ENCODE measurements at regions not wholly inside any gene's neighbourhood (a gene's known extent, or its start where the extent isn't known, plus 50 kb on each side); places are given as distances from the start of the nearest gene placed in this dataset.

- H3K9me3 ChIP-seq (ENCODE audit: control insufficient read depth, low read length): no peaks in the 10 kb centered on the region
- peak overlapping the region; percentile 45 for H3K4me3 ChIP-seq (ENCODE audit: low read length)
- DNase-seq (ENCODE audit: low read depth): peak; percentile 62
- H3K27me3 ChIP-seq (replicated peaks; ENCODE audit: control insufficient read depth, insufficient read depth, low read length): no peaks in the 10 kb centered on the region
- H3K36me3 ChIP-seq (ENCODE audit: control insufficient read depth, insufficient read depth, low read length, severe bottlenecking): no peaks in the 10 kb centered on the region
- peaks cover 11% of the 10 kb centered on the region for H3K4me1 ChIP-seq (ENCODE audit: control insufficient read depth, insufficient read depth, low read length)
- H3K9ac ChIP-seq (ENCODE audit: low read length): no peak overlapping the region
These were observed 582.4 kb upstream of the FZD8 start for GRCh38 chr10:36224431-36224985.

GRCh38 chr10:36221101-36221500 lies 579.0 kb upstream of the FZD8 start:
- no peak for DNase-seq (ENCODE audit: low read depth)
- Histone ChIP-seq H3K4me3 (ENCODE audit: low read length) (no peak overlapping the region), H3K36me3 (ENCODE audit: control insufficient read depth, insufficient read depth, low read length, severe bottlenecking) (no peaks in the 10 kb centered on the region), H3K27me3 (replicated peaks; ENCODE audit: control insufficient read depth, insufficient read depth, low read length) (no peaks in the 10 kb centered on the region), H3K9me3 (ENCODE audit: control insufficient read depth, low read length) (no peaks in the 10 kb centered on the region), H3K9ac (ENCODE audit: low read length) (no peak overlapping the region), H3K4me1 (ENCODE audit: control insufficient read depth, insufficient read depth, low read length) (peaks cover 11% of the 10 kb centered on the region)

GRCh38 chr10:36220151-36220550 lies 578.1 kb upstream of the FZD8 start:
- DNase-seq (ENCODE audit: low read depth): no peak
- H3K9me3 ChIP-seq (ENCODE audit: control insufficient read depth, low read length): no peaks in the 10 kb centered on the region
- no peak overlapping the region for H3K4me3 ChIP-seq (ENCODE audit: low read length)
- no peaks in the 10 kb centered on the region for H3K27me3 ChIP-seq (replicated peaks; ENCODE audit: control insufficient read depth, insufficient read depth, low read length)
- no peaks in the 10 kb centered on the region for H3K36me3 ChIP-seq (ENCODE audit: control insufficient read depth, insufficient read depth, low read length, severe bottlenecking)
- peaks cover 9% of the 10 kb centered on the region for H3K4me1 ChIP-seq (ENCODE audit: control insufficient read depth, insufficient read depth, low read length)
- H3K9ac ChIP-seq (ENCODE audit: low read length): no peak overlapping the region

GRCh38 chr10:36211856-36212255 lies 569.8 kb upstream of the FZD8 start:
- no peaks in the 10 kb centered on the region for H3K4me1 ChIP-seq (ENCODE audit: control insufficient read depth, insufficient read depth, low read length)
- no peaks in the 10 kb centered on the region for H3K9me3 ChIP-seq (ENCODE audit: control insufficient read depth, low read length)
- no peak for DNase-seq (ENCODE audit: low read depth)
- H3K27me3 ChIP-seq (replicated peaks; ENCODE audit: control insufficient read depth, insufficient read depth, low read length): no peaks in the 10 kb centered on the region
- no peak overlapping the region for H3K4me3 ChIP-seq (ENCODE audit: low read length)
- H3K9ac ChIP-seq (ENCODE audit: low read length): no peak overlapping the region
- H3K36me3 ChIP-seq (ENCODE audit: control insufficient read depth, insufficient read depth, low read length, severe bottlenecking): no peaks in the 10 kb centered on the region

GRCh38 chr10:36209480-36209879 lies 567.4 kb upstream of the FZD8 start:
- no peaks in the 10 kb centered on the region for H3K36me3 ChIP-seq (ENCODE audit: control insufficient read depth, insufficient read depth, low read length, severe bottlenecking)
- H3K9me3 ChIP-seq (ENCODE audit: control insufficient read depth, low read length): no peaks in the 10 kb centered on the region
- DNase-seq (ENCODE audit: low read depth): no peak

GRCh38 chr10:36202881-36203280 lies 560.8 kb upstream of the FZD8 start:
- Histone ChIP-seq H3K4me1 (ENCODE audit: control insufficient read depth, insufficient read depth, low read length) (peaks cover 8% of the 10 kb centered on the region), H3K9ac (ENCODE audit: low read length) (no peak overlapping the region), H3K4me3 (ENCODE audit: low read length) (no peak overlapping the region), H3K36me3 (ENCODE audit: control insufficient read depth, insufficient read depth, low read length, severe bottlenecking) (no peaks in the 10 kb centered on the region), H3K9me3 (ENCODE audit: control insufficient read depth, low read length) (no peaks in the 10 kb centered on the region), H3K27me3 (replicated peaks; ENCODE audit: control insufficient read depth, insufficient read depth, low read length) (no peaks in the 10 kb centered on the region)
- DNase-seq (ENCODE audit: low read depth): peak; percentile 34

More at GRCh38 chr10:36209480-36209879, 567.4 kb upstream of the FZD8 start:
- Histone ChIP-seq H3K4me3 (ENCODE audit: low read length) (no peak overlapping the region), H3K27me3 (replicated peaks; ENCODE audit: control insufficient read depth, insufficient read depth, low read length) (no peaks in the 10 kb centered on the region), H3K4me1 (ENCODE audit: control insufficient read depth, insufficient read depth, low read length) (no peaks in the 10 kb centered on the region), H3K9ac (ENCODE audit: low read length) (no peak overlapping the region)

- no peak for DNase-seq (ENCODE audit: low read depth)
- Histone ChIP-seq H3K9me3 (ENCODE audit: control insufficient read depth, low read length) (no peaks in the 10 kb centered on the region), H3K27me3 (replicated peaks; ENCODE audit: control insufficient read depth, insufficient read depth, low read length) (no peaks in the 10 kb centered on the region), H3K4me3 (ENCODE audit: low read length) (no peak overlapping the region), H3K9ac (ENCODE audit: low read length) (no peak overlapping the region), H3K4me1 (ENCODE audit: control insufficient read depth, insufficient read depth, low read length) (peaks cover 8% of the 10 kb centered on the region), H3K36me3 (ENCODE audit: control insufficient read depth, insufficient read depth, low read length, severe bottlenecking) (no peaks in the 10 kb centered on the region)
These were observed 558.5 kb upstream of the FZD8 start for GRCh38 chr10:36200577-36200976.

- DNase-seq (ENCODE audit: low read depth): no peak
- no peak overlapping the region for H3K4me3 ChIP-seq (ENCODE audit: low read length)
- no peak overlapping the region for H3K9ac ChIP-seq (ENCODE audit: low read length)
- H3K36me3 ChIP-seq (ENCODE audit: control insufficient read depth, insufficient read depth, low read length, severe bottlenecking): no peaks in the 10 kb centered on the region
- peaks cover 4% of the 10 kb centered on the region for H3K9me3 ChIP-seq (ENCODE audit: control insufficient read depth, low read length)
- no peaks in the 10 kb centered on the region for H3K27me3 ChIP-seq (replicated peaks; ENCODE audit: control insufficient read depth, insufficient read depth, low read length)
- H3K4me1 ChIP-seq (ENCODE audit: control insufficient read depth, insufficient read depth, low read length): peaks cover 8% of the 10 kb centered on the region
These were observed 556.2 kb upstream of the FZD8 start for GRCh38 chr10:36198322-36198721.

- no peak for DNase-seq (ENCODE audit: low read depth)
- Histone ChIP-seq H3K27me3 (replicated peaks; ENCODE audit: control insufficient read depth, insufficient read depth, low read length) (no peaks in the 10 kb centered on the region), H3K36me3 (ENCODE audit: control insufficient read depth, insufficient read depth, low read length, severe bottlenecking) (no peaks in the 10 kb centered on the region), H3K9ac (ENCODE audit: low read length) (no peak overlapping the region), H3K4me3 (ENCODE audit: low read length) (no peak overlapping the region), H3K9me3 (ENCODE audit: control insufficient read depth, low read length) (peaks cover 30% of the 10 kb centered on the region), H3K4me1 (ENCODE audit: control insufficient read depth, insufficient read depth, low read length) (no peaks in the 10 kb centered on the region)
These were observed 553.3 kb upstream of the FZD8 start for GRCh38 chr10:36195364-36195763.

- H3K27me3 ChIP-seq (replicated peaks; ENCODE audit: control insufficient read depth, insufficient read depth, low read length): no peaks in the 10 kb centered on the region
- no peaks in the 10 kb centered on the region for H3K36me3 ChIP-seq (ENCODE audit: control insufficient read depth, insufficient read depth, low read length, severe bottlenecking)
- no peak overlapping the region for H3K4me3 ChIP-seq (ENCODE audit: low read length)
- H3K9me3 ChIP-seq (ENCODE audit: control insufficient read depth, low read length): peaks cover 31% of the 10 kb centered on the region
- no peaks in the 10 kb centered on the region for H3K4me1 ChIP-seq (ENCODE audit: control insufficient read depth, insufficient read depth, low read length)
- no peak for DNase-seq (ENCODE audit: low read depth)
- no peak overlapping the region for H3K9ac ChIP-seq (ENCODE audit: low read length)
These were observed 552.2 kb upstream of the FZD8 start for GRCh38 chr10:36194276-36194675.

GRCh38 chr10:36191009-36191408 lies 548.9 kb upstream of the FZD8 start:
- peak overlapping the region; percentile 12 for H3K4me3 ChIP-seq (ENCODE audit: low read length)
- H3K9ac ChIP-seq (ENCODE audit: low read length): no peak overlapping the region
- peaks cover 16% of the 10 kb centered on the region for H3K4me1 ChIP-seq (ENCODE audit: control insufficient read depth, insufficient read depth, low read length)
- H3K9me3 ChIP-seq (ENCODE audit: control insufficient read depth, low read length): peaks cover 31% of the 10 kb centered on the region
- no peaks in the 10 kb centered on the region for H3K36me3 ChIP-seq (ENCODE audit: control insufficient read depth, insufficient read depth, low read length, severe bottlenecking)
- no peak for DNase-seq (ENCODE audit: low read depth)
- H3K27me3 ChIP-seq (replicated peaks; ENCODE audit: control insufficient read depth, insufficient read depth, low read length): no peaks in the 10 kb centered on the region

- no peaks in the 10 kb centered on the region for H3K27me3 ChIP-seq (replicated peaks; ENCODE audit: control insufficient read depth, insufficient read depth, low read length)
- DNase-seq (ENCODE audit: low read depth): no peak
- H3K4me1 ChIP-seq (ENCODE audit: control insufficient read depth, insufficient read depth, low read length): peaks cover 16% of the 10 kb centered on the region
- no peak overlapping the region for H3K4me3 ChIP-seq (ENCODE audit: low read length)
- H3K36me3 ChIP-seq (ENCODE audit: control insufficient read depth, insufficient read depth, low read length, severe bottlenecking): no peaks in the 10 kb centered on the region
- H3K9me3 ChIP-seq (ENCODE audit: control insufficient read depth, low read length): peaks cover 28% of the 10 kb centered on the region
- H3K9ac ChIP-seq (ENCODE audit: low read length): no peak overlapping the region
These were observed 546.4 kb upstream of the FZD8 start for GRCh38 chr10:36188461-36188860.

Data from adipocyte (in vitro differentiated cells).